ENCODE measurements at regions not wholly inside any gene's neighbourhood (a gene's known extent, or its start where the extent isn't known, plus 50 kb on each side); places are given as distances from the start of the nearest gene placed in this dataset.

DNA sequence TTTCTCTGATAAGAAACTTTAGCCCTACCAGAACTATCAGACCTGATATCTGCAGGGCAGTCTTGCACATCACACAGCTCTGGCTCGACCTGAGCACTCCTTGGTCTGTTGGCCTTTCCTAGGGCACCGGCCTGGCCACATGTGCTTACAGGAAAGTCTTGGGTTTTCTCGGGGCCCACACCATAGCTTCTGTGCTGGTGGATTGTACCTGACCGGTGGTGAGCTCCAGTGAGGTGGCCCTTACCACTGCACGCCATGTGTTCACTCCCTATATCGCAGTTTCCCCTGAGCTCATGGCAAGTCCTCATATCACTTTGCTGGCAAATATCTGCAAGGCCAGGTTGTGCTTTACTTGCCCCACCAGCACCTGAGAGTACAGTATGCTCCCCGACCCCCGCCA lies 2637.4 kb downstream of the ARAP2 start:
- TF ChIP-seq SUZ12 (IDR thresholded peaks at IDR 0.05; ENCODE audit: extremely low read depth, insufficient read depth, insufficient read length) (no peak), ZNF274 (IDR thresholded peaks at IDR 0.05; ENCODE audit: low read depth, low read length) (no peak)

Measured in NT2/D1 (cell line).